ENCODE measurements at regions not wholly inside any gene's neighbourhood (a gene's known extent, or its start where the extent isn't known, plus 50 kb on each side); places are given as distances from the start of the nearest gene placed in this dataset.

- H3K4me3 ChIP-seq (ENCODE audit: insufficient read depth, low read depth, low read length) = no peak overlapping the region
- H3K9me3 ChIP-seq (ENCODE audit: control insufficient read depth, insufficient read depth, low read length) = no peaks in the 10 kb centered on the region
- no peaks in the 10 kb centered on the region for H4K20me1 ChIP-seq (ENCODE audit: insufficient read depth, low read length)
- H4K5ac ChIP-seq (ENCODE audit: low read depth, low read length) = no peak overlapping the region
- ChIA-PET POLR2A (ENCODE audit: unreplicated experiment) (no interaction called here), CTCF (no interaction called here)
- in situ Hi-C loops (cut with MboI; ENCODE audit: low sequenced_read_pairs) (no loop called here), intact Hi-C loops (cut with micrococcal nuclease) (no loop called here), dilution Hi-C loops (cut with HindIII; ENCODE audit: low sequenced_read_pairs, unreplicated experiment) (no loop called here)
- H3K4me1 ChIP-seq (ENCODE audit: control insufficient read depth, insufficient read depth, low read length) = peaks cover 5% of the 10 kb centered on the region; the same call in 1 of the 2 replicates
- no peak overlapping the region for H2BK5ac ChIP-seq (ENCODE audit: low read depth, low read length, poor library complexity, severe bottlenecking)
- H4K8ac ChIP-seq (ENCODE audit: low read depth in 2 of 2, low read length in 2 of 2) = no peak overlapping the region
- no peak overlapping the region for H2AK9ac ChIP-seq (replicated peaks; ENCODE audit: low read depth, low read length, poor library complexity)
- H3K79me1 ChIP-seq (ENCODE audit: low read depth in 1 of 2, low read length in 2 of 2) = no peaks in the 10 kb centered on the region
- no peak overlapping the region for H2BK15ac ChIP-seq (ENCODE audit: low read depth, low read length)
- H2AFZ ChIP-seq (replicated peaks; ENCODE audit: low read length, poor library complexity) = no peak overlapping the region
- no peak overlapping the region for H4K91ac ChIP-seq (ENCODE audit: insufficient read depth, low read depth, low read length)
- ATAC-seq (ENCODE audit: low read depth) (no peak), DNase-seq (no peak)
- no peaks in the 10 kb centered on the region for H3K9me1 ChIP-seq (ENCODE audit: insufficient read depth, low read length)
- no peak overlapping the region for H3K23ac ChIP-seq (ENCODE audit: low read depth, low read length)
- H3K4ac ChIP-seq (ENCODE audit: low read depth, low read length) = no peak overlapping the region
- no peak overlapping the region for H2AK5ac ChIP-seq (ENCODE audit: low read depth, low read length)
- no peak overlapping the region for H3K9ac ChIP-seq (ENCODE audit: low read depth, low read length)
- no peak overlapping the region for H3K56ac ChIP-seq (ENCODE audit: extremely low read depth, insufficient read depth, low read length)
- no peak overlapping the region for H3K14ac ChIP-seq (replicated peaks; ENCODE audit: low read depth, low read length)
- H2BK20ac ChIP-seq (ENCODE audit: low read depth, low read length) = no peak overlapping the region
- peaks cover 4% of the 10 kb centered on the region; the same call in 1 of the 2 replicates for H3K27me3 ChIP-seq (ENCODE audit: control insufficient read depth, insufficient read depth, low read length)
- TF ChIP-seq CTCF (conservative IDR thresholded peaks at IDR 0.05; ENCODE audit: low read depth, low read length) (no peak), SMC3 (IDR thresholded peaks at IDR 0.05; ENCODE audit: low read depth, low read length) (no peak), RFX5 (IDR thresholded peaks at IDR 0.05; ENCODE audit: low read depth, low read length) (no peak), RAD21 (IDR thresholded peaks at IDR 0.05; ENCODE audit: low read length) (no peak), POLR2A (IDR thresholded peaks at IDR 0.05; ENCODE audit: low read depth, low read length) (no peak), FOS (IDR thresholded peaks at IDR 0.05; ENCODE audit: low read depth, low read length) (no peak), USF2 (IDR thresholded peaks at IDR 0.05; ENCODE audit: low read depth, low read length) (no peak), MAZ (IDR thresholded peaks at IDR 0.05; ENCODE audit: borderline replicate concordance, low read depth, low read length) (no peak), CHD1 (IDR thresholded peaks at IDR 0.05; ENCODE audit: low read depth, low read length) (no peak), MXI1 (IDR thresholded peaks at IDR 0.05; ENCODE audit: borderline replicate concordance, low read depth, low read length) (no peak), CEBPB (IDR thresholded peaks at IDR 0.05; ENCODE audit: low read depth, low read length) (no peak), BHLHE40 (IDR thresholded peaks at IDR 0.05; ENCODE audit: low read depth, low read length) (no peak)
- no peaks in the 10 kb centered on the region for H3K36me3 ChIP-seq (ENCODE audit: control insufficient read depth, insufficient read depth, low read length)
- no peak overlapping the region for H3K27ac ChIP-seq (ENCODE audit: insufficient read depth, low read length)
- H3K4me2 ChIP-seq (ENCODE audit: low read depth, low read length) = no peak overlapping the region
- H2BK120ac ChIP-seq (ENCODE audit: low read depth, low read length) = no peak overlapping the region
- no peak overlapping the region for H3K18ac ChIP-seq (ENCODE audit: low read depth, low read length)
- no TSS peak for BruUV-seq (replicated peaks)
Measured at GRCh38 chr6:11349880-11350279, 117.4 kb upstream of the NEDD9 start.
